Naive thymus-derived CD8-positive, alpha-beta T cell (primary cell): ENCODE measurements at regions not wholly inside any gene's neighbourhood (a gene's known extent, or its start where the extent isn't known, plus 50 kb on each side); places are given as distances from the start of the nearest gene placed in this dataset.

Experiments
- ATAC-seq, 2 donors: fragments of 150-1000 bp; cut with Tn5 transposase in 1 of 2; sonication (Bioruptor Pico), chemical (Tn5 transposase) in 1 of 2; 1 replicate in 1 of 2; 2 replicates in 1 of 2; pipeline ENCODE4 v1.10.0; 2021; ENCODE audit warnings: mild to moderate bottlenecking in 2 of 2, moderate library complexity in 2 of 2
- POLR2A ChIA-PET: fragments of 350-600 bp; sonication (Branson Sonifier 250); formaldehyde crosslinking; loops from one replicate; lab custom pipeline; 2021; ENCODE audit warnings: antibody characterized with exemption; lab: Charles Lee
- DNase-seq, 10 donors: peaks; one replicate each; pipeline versions ENCODE4 v3.0.0 to v3.0.0-alpha.2; 2020 to 2022
- H3K27ac Mint-ChIP-seq, 10 donors: one replicate each; pipeline ENCODE4 v1.8.0; 2020 to 2022; ENCODE audit warnings: mild to moderate bottlenecking in 10 of 10, mixed read lengths in 10 of 10, moderate library complexity in 4 of 10, inconsistent platforms in 1 of 10
- H3K27me3 Mint-ChIP-seq, 5 donors: one replicate each; pipeline ENCODE4 v1.8.0; 2021 to 2022; ENCODE audit warnings: mixed read lengths in 5 of 5
- H3K36me3 Mint-ChIP-seq, 3 donors: one replicate each; pipeline ENCODE4 v1.8.0; 2020 to 2022; ENCODE audit warnings: mixed read lengths in 3 of 3, mild to moderate bottlenecking in 2 of 3, inconsistent platforms in 1 of 3
- H3K4me1 Mint-ChIP-seq, 4 donors: one replicate each; pipeline ENCODE4 v1.8.0; 2021 to 2022; ENCODE audit warnings: mixed read lengths in 4 of 4
- H3K4me3 Mint-ChIP-seq, 10 donors: one replicate each; pipeline ENCODE4 v1.8.0; 2020 to 2022; ENCODE audit warnings: mild to moderate bottlenecking in 10 of 10, mixed read lengths in 10 of 10, moderate library complexity in 6 of 10, inconsistent platforms in 1 of 10
- H3K9me3 Mint-ChIP-seq, 9 donors: one replicate each; pipeline ENCODE4 v1.8.0; 2020 to 2022; ENCODE audit warnings: mixed read lengths in 9 of 9, mild to moderate bottlenecking in 3 of 9, inconsistent platforms in 1 of 9, moderate library complexity in 1 of 9

- DNase-seq, result no peak
- H3K9me3 Mint-ChIP-seq, result peaks cover 0 to 13% (median 5%) of the 10 kb centered on the region in 9 donors
- no peak overlapping the region for H3K27ac Mint-ChIP-seq
- POLR2A ChIA-PET, result no interaction called here
- no peaks in the 10 kb centered on the region for H3K27me3 Mint-ChIP-seq
- ATAC-seq, result no peak
- no peak overlapping the region for H3K4me3 Mint-ChIP-seq
- no peaks in the 10 kb centered on the region for H3K4me1 Mint-ChIP-seq
- no peaks in the 10 kb centered on the region for H3K36me3 Mint-ChIP-seq
Measured at GRCh38 chr4:28682847-28683246, 1822.2 kb downstream of the STIM2 start.

DNA sequence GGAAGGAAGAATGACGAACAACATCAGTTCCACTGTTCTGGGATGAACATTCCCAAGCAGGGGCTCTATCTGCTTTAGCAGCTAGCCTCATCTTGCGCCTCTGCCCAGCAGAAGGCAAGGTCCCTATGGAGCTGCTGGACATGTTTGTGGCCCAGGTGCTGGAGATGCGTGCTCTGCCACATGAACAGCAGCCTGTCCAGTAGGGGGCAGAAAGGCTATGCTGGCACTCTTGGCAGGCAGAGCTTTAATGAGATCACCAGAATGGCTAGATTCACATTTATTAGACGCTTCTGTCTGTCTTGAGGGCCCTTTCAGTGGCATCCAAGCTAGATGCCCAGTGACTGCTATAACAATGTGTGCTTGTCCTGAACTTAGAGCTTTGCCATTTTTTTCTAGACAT is 1826.0 kb downstream of the STIM2 start:
- no peak for ATAC-seq
- H3K4me1 Mint-ChIP-seq, result no peaks in the 10 kb centered on the region
- H3K36me3 Mint-ChIP-seq, result no peaks in the 10 kb centered on the region
- no peak for DNase-seq
- H3K27ac Mint-ChIP-seq, result no peak overlapping the region
- H3K9me3 Mint-ChIP-seq, result peaks cover 0 to 20% (median 6%) of the 10 kb centered on the region in 9 donors
- POLR2A ChIA-PET, result no interaction called here
- H3K4me3 Mint-ChIP-seq, result no peak overlapping the region
- no peaks in the 10 kb centered on the region for H3K27me3 Mint-ChIP-seq

- no peak for ATAC-seq
- Mint-ChIP-seq H3K9me3 (peaks cover 0 to 24% (median 3%) of the 10 kb centered on the region in 9 donors), H3K27me3 (no peaks in the 10 kb centered on the region), H3K4me3 (no peak overlapping the region), H3K4me1 (no peaks in the 10 kb centered on the region), H3K27ac (no peak overlapping the region), H3K36me3 (no peaks in the 10 kb centered on the region)
- no peak for DNase-seq
- POLR2A ChIA-PET, result no interaction called here
Measured at GRCh38 chr4:28690890-28691289, 1830.2 kb downstream of the STIM2 start.

DNA sequence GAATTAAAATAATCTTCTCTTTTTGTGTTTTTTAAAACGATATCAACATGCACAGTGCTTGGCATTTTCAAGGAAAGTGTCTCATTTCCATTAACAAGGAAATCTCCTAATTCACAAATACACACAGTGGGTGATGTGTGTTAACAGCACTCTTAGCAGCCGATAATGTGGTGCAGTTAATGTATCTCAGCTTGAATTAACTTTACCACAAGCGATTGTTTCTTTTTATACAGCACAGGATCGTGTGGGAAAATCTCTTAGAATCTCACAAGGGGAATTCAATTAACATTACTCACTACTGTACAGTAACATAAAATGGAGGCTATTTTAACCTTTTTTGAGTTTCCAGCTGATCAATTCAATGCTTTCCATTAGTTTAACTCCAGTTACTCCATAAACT is 1841.9 kb downstream of the STIM2 start:
- Mint-ChIP-seq H3K4me1 (no peaks in the 10 kb centered on the region), H3K4me3 (no peak overlapping the region), H3K9me3 (peaks cover 0 to 13% (median 2%) of the 10 kb centered on the region in 9 donors), H3K27ac (no peak overlapping the region), H3K27me3 (no peaks in the 10 kb centered on the region), H3K36me3 (no peaks in the 10 kb centered on the region)
- POLR2A ChIA-PET, result no interaction called here
- DNase-seq, result no peak
- ATAC-seq, result no peak

GRCh38 chr4:28709891-28710290 is 1849.2 kb downstream of the STIM2 start:
- no peaks in the 10 kb centered on the region for H3K27me3 Mint-ChIP-seq
- no peak overlapping the region for H3K4me3 Mint-ChIP-seq
- peaks cover 0 to 17% (median under 1%) of the 10 kb centered on the region in 9 donors for H3K9me3 Mint-ChIP-seq
- no peaks in the 10 kb centered on the region for H3K36me3 Mint-ChIP-seq
- POLR2A ChIA-PET, result no interaction called here
- no peak for ATAC-seq
- no peak overlapping the region for H3K27ac Mint-ChIP-seq
- no peak for DNase-seq
- no peaks in the 10 kb centered on the region for H3K4me1 Mint-ChIP-seq

GRCh38 chr4:28723371-28723770 is 1862.7 kb downstream of the STIM2 start:
- Mint-ChIP-seq H3K27me3 (no peaks in the 10 kb centered on the region), H3K36me3 (no peaks in the 10 kb centered on the region), H3K4me1 (no peaks in the 10 kb centered on the region), H3K27ac (no peak overlapping the region), H3K9me3 (peaks cover 1 to 27% (median 5%) of the 10 kb centered on the region in 9 donors), H3K4me3 (no peak overlapping the region)
- DNase-seq (no peak), ATAC-seq (no peak)
- POLR2A ChIA-PET, result no interaction called here

DNA sequence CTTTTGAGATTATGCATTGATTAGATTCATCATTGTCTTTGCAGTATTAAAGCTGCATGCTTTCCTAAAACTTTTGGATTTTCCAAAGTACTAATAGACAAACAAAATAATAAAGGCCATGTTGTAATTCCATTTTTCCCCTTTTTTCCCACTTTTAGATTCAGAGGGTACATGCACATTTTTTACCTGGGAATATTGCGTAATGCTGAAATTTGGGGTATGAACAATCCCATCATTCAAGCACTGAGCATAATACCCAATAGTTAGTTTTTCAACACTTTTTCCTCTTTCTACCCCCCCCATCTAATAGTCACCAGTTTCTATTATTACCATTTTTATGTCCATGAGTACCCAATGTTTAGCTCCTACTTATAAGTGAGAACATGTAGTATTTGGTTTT is 1863.6 kb downstream of the STIM2 start:
- Mint-ChIP-seq H3K36me3 (no peaks in the 10 kb centered on the region), H3K27ac (no peak overlapping the region), H3K27me3 (no peaks in the 10 kb centered on the region), H3K4me1 (no peaks in the 10 kb centered on the region), H3K4me3 (no peak overlapping the region), H3K9me3 (peaks cover 4 to 27% (median 8%) of the 10 kb centered on the region in 9 donors)
- ATAC-seq, result no peak
- no peak for DNase-seq
- POLR2A ChIA-PET, result no interaction called here

DNA sequence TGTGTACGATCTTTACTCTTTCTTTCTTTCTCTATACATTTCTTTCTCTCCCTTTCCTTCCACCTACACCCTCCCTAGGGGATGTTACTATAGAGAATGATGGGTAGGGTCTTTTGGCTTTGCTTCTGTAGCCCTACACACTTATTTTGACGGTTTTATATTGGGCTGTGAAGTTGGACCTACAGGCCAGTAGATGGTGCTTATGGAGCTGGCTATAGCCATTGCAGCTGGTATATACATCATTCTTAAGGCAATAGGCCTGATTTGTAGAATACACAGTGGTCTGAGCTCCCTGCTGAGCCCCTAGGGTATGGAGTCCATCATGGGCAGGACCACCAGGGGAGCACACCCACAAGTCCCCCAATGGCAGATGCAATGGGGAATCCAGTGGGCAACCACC is 1869.7 kb downstream of the STIM2 start:
- no peaks in the 10 kb centered on the region for H3K36me3 Mint-ChIP-seq
- no peak for DNase-seq
- H3K4me3 Mint-ChIP-seq, result no peak overlapping the region
- POLR2A ChIA-PET, result no interaction called here
- no peaks in the 10 kb centered on the region for H3K4me1 Mint-ChIP-seq
- no peak for ATAC-seq
- H3K27me3 Mint-ChIP-seq, result no peaks in the 10 kb centered on the region
- no peak overlapping the region for H3K27ac Mint-ChIP-seq
- peaks cover 6 to 31% (median 16%) of the 10 kb centered on the region in 9 donors for H3K9me3 Mint-ChIP-seq

DNA sequence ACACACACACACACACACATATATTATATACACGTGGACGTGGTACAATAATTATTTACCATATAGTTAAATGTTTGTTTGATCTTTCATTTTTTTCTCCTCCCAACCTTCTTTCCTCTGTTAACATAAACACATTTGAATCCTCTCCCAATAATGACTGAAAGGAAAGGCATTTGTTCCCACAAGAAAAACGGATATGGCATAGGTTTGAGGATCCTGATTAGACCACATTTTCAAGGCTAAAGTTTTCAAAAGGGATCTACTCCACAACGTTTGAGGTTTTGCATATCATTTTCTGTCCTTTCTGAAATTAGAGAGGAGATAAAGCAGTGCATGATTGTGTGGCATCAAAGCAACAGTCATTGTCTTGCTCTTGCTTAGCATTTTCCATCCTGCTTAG is 1883.4 kb downstream of the STIM2 start:
- POLR2A ChIA-PET, result no interaction called here
- no peak overlapping the region for H3K4me3 Mint-ChIP-seq

DNA sequence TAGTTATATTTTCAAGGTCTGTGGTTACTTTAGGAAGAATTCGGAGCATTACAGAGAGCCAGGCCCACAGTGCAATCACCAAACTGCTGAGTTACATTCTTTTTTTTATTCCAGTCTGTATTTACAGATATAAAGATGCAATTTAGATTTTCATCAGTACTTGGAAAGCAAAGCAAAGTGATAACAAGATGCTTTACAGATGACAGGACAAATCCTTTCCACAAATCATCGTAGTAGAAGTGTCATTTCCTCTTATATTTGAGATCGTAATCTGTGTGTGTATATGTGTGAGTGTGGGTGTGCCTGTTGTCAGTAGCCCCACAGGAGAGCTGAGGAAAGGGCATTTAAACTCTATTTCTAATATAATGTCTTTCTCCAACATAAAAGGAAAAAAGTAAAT is 1893.7 kb downstream of the STIM2 start:
- peaks cover 0 to 7% (median 2%) of the 10 kb centered on the region in 9 donors for H3K9me3 Mint-ChIP-seq
- DNase-seq, result no peak
- no peaks in the 10 kb centered on the region for H3K36me3 Mint-ChIP-seq
- H3K27me3 Mint-ChIP-seq, result no peaks in the 10 kb centered on the region
- H3K4me3 Mint-ChIP-seq, result no peak overlapping the region
- no peak for ATAC-seq
- no peak overlapping the region for H3K27ac Mint-ChIP-seq
- POLR2A ChIA-PET, result no interaction called here
- H3K4me1 Mint-ChIP-seq, result no peaks in the 10 kb centered on the region

More for the DNA sequence above, 1883.4 kb downstream of the STIM2 start:
- H3K27me3 Mint-ChIP-seq, result no peaks in the 10 kb centered on the region
- no peaks in the 10 kb centered on the region for H3K36me3 Mint-ChIP-seq
- DNase-seq (no peak), ATAC-seq (no peak)
- no peak overlapping the region for H3K27ac Mint-ChIP-seq
- no peaks in the 10 kb centered on the region for H3K4me1 Mint-ChIP-seq
- peaks cover 0 to 10% (median 4%) of the 10 kb centered on the region in 9 donors for H3K9me3 Mint-ChIP-seq

GRCh38 chr4:28755081-28755480 is 1894.4 kb downstream of the STIM2 start:
- ATAC-seq, result no peak
- POLR2A ChIA-PET, result no interaction called here
- no peak for DNase-seq
- Mint-ChIP-seq H3K27ac (no peak overlapping the region), H3K36me3 (no peaks in the 10 kb centered on the region), H3K4me3 (no peak overlapping the region), H3K27me3 (no peaks in the 10 kb centered on the region), H3K4me1 (no peaks in the 10 kb centered on the region), H3K9me3 (peaks cover 0 to 10% (median 2%) of the 10 kb centered on the region in 9 donors)

- H3K9me3 Mint-ChIP-seq, result peaks cover 0 to 16% (median 7%) of the 10 kb centered on the region in 9 donors
- no peaks in the 10 kb centered on the region for H3K4me1 Mint-ChIP-seq
- no peaks in the 10 kb centered on the region for H3K36me3 Mint-ChIP-seq
- H3K27ac Mint-ChIP-seq, result no peak overlapping the region
- DNase-seq (no peak), ATAC-seq (no peak)
- POLR2A ChIA-PET, result no interaction called here
- H3K27me3 Mint-ChIP-seq, result no peaks in the 10 kb centered on the region
- H3K4me3 Mint-ChIP-seq, result no peak overlapping the region
Measured at GRCh38 chr4:28759064-28759463, 1898.4 kb downstream of the STIM2 start.

- H3K4me1 Mint-ChIP-seq, result no peaks in the 10 kb centered on the region
- ATAC-seq (no peak), DNase-seq (no peak)
- H3K4me3 Mint-ChIP-seq, result no peak overlapping the region
- no peak overlapping the region for H3K27ac Mint-ChIP-seq
- POLR2A ChIA-PET, result no interaction called here
- H3K9me3 Mint-ChIP-seq, result peaks cover 0 to 16% (median 8%) of the 10 kb centered on the region in 9 donors
- no peaks in the 10 kb centered on the region for H3K27me3 Mint-ChIP-seq
- no peaks in the 10 kb centered on the region for H3K36me3 Mint-ChIP-seq
Measured at GRCh38 chr4:28760003-28760402, 1899.4 kb downstream of the STIM2 start.

DNA sequence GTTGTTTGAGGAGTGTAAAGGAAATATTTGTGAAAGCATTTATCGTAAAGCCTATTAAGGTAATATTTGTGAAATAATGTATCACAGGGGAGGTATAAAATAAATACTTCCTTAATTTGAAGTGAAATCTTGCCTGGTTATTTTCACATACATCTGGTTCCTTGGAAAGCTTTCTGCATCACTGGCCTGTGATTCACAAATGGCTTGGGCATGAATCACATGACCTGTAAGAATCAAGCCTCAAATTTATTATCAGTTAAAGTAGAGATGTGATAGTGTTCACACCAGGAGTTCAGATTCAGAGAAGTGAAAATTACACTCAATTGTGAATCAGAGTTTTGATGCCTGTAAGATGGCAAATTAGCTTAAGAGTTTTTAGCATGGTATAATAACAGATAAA is 1911.4 kb downstream of the STIM2 start:
- no peak overlapping the region for H3K27ac Mint-ChIP-seq
- DNase-seq, result no peak
- no peaks in the 10 kb centered on the region for H3K36me3 Mint-ChIP-seq
- H3K4me3 Mint-ChIP-seq, result no peak overlapping the region
- H3K4me1 Mint-ChIP-seq, result no peaks in the 10 kb centered on the region
- no peak for ATAC-seq
- peaks cover 0 to 16% (median 9%) of the 10 kb centered on the region in 9 donors for H3K9me3 Mint-ChIP-seq
- no peaks in the 10 kb centered on the region for H3K27me3 Mint-ChIP-seq
- POLR2A ChIA-PET, result no interaction called here
